ENCODE measurements at regions not wholly inside any gene's neighbourhood (a gene's known extent, or its start where the extent isn't known, plus 50 kb on each side); places are given as distances from the start of the nearest gene placed in this dataset.

GRCh38 chr2:238584617-238585016 lies 157.9 kb downstream of the ASB1 start:
- H3K4me1 Mint-ChIP-seq (ENCODE audit: low read depth) = no peaks in the 10 kb centered on the region
- peaks cover 7% of the 10 kb centered on the region for H3K27me3 Mint-ChIP-seq
- TF ChIP-seq, protein P1, sequence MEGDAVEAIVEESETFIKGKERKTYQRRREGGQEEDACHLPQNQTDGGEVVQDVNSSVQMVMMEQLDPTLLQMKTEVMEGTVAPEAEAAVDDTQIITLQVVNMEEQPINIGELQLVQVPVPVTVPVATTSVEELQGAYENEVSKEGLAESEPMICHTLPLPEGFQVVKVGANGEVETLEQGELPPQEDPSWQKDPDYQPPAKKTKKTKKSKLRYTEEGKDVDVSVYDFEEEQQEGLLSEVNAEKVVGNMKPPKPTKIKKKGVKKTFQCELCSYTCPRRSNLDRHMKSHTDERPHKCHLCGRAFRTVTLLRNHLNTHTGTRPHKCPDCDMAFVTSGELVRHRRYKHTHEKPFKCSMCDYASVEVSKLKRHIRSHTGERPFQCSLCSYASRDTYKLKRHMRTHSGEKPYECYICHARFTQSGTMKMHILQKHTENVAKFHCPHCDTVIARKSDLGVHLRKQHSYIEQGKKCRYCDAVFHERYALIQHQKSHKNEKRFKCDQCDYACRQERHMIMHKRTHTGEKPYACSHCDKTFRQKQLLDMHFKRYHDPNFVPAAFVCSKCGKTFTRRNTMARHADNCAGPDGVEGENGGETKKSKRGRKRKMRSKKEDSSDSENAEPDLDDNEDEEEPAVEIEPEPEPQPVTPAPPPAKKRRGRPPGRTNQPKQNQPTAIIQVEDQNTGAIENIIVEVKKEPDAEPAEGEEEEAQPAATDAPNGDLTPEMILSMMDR (IDR thresholded peaks at IDR 0.05; ENCODE audit: unreplicated experiment) = no peak
- H3K9me3 Mint-ChIP-seq (ENCODE audit: low read depth) = peaks cover 10% of the 10 kb centered on the region
- peaks cover 1% of the 10 kb centered on the region for H3K36me3 Mint-ChIP-seq (ENCODE audit: insufficient read depth)
- DNase-seq (ENCODE audit: low spot score, unreplicated experiment) = no peak
- H3K27ac Mint-ChIP-seq = no peak overlapping the region
- H3K4me3 Mint-ChIP-seq (ENCODE audit: low read depth) = no peak overlapping the region

DNA sequence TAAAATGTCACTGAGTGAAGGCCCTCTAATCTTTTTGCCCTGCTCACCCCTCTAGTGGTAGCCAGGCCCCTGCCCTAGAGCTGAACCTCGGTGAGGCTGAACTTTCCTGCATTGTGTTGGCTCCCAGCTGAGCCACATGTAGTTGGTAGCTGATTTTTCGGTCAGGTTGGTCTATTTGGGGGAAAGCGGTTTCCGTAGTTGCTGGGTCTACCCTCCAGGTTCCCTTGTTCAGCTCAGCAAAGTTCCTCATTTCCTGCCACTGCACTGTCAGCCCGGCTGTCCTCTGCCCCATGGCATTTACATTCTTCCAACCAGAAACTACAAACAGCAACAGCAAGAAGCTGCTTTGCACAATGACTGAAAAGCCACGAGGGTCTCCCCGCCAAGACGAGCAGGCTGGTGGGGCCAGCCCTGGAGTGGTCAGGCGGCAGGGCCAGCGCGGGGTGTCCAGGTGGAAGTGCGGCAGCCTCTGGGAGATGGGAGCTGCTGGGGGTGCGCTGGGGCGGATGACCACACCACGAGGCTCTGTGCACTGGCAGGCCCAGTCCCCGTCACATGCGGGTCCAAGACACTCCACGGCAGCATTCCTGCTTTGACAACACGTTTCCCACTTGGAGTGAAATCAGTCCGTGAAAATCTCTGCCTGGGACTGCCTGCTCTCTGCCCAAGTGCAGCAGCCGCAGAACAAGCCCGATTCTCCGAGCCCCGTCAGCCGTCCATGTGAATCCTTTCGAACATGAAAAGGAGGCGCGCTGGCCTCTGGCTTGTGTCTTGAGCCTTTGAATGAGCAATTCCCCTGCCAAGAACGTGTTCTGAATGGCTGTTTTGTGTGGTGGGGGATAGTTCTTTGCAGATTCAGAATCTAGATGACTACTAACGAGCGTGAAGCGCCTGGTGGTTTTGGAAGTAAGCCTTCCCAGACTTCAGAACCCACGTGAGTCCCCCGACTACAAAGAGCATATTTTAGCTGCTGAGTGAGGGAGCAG lies 159.4 kb downstream of the ASB1 start:
- Mint-ChIP-seq H3K4me1 (ENCODE audit: low read depth) (no peaks in the 10 kb centered on the region), H3K27me3 (no peaks in the 10 kb centered on the region), H3K4me3 (ENCODE audit: low read depth) (no peak overlapping the region), H3K9me3 (ENCODE audit: low read depth) (peaks cover 10% of the 10 kb centered on the region), H3K27ac (no peak overlapping the region), H3K36me3 (ENCODE audit: insufficient read depth) (peaks cover 1% of the 10 kb centered on the region)
- TF ChIP-seq, protein P1 (IDR thresholded peaks at IDR 0.05; ENCODE audit: unreplicated experiment) = no peak
- no peak for DNase-seq (ENCODE audit: low spot score, unreplicated experiment)

GRCh38 chr2:238586931-238587775 lies 160.4 kb downstream of the ASB1 start:
- TF ChIP-seq, protein P1 (IDR thresholded peaks at IDR 0.05; ENCODE audit: unreplicated experiment) = no peak
- Mint-ChIP-seq H3K9me3 (ENCODE audit: low read depth) (peaks cover 10% of the 10 kb centered on the region), H3K27ac (no peak overlapping the region), H3K4me1 (ENCODE audit: low read depth) (no peaks in the 10 kb centered on the region), H3K4me3 (ENCODE audit: low read depth) (no peak overlapping the region), H3K27me3 (no peaks in the 10 kb centered on the region), H3K36me3 (ENCODE audit: insufficient read depth) (peaks cover 1% of the 10 kb centered on the region)
- no peak for DNase-seq (ENCODE audit: low spot score, unreplicated experiment)

DNA sequence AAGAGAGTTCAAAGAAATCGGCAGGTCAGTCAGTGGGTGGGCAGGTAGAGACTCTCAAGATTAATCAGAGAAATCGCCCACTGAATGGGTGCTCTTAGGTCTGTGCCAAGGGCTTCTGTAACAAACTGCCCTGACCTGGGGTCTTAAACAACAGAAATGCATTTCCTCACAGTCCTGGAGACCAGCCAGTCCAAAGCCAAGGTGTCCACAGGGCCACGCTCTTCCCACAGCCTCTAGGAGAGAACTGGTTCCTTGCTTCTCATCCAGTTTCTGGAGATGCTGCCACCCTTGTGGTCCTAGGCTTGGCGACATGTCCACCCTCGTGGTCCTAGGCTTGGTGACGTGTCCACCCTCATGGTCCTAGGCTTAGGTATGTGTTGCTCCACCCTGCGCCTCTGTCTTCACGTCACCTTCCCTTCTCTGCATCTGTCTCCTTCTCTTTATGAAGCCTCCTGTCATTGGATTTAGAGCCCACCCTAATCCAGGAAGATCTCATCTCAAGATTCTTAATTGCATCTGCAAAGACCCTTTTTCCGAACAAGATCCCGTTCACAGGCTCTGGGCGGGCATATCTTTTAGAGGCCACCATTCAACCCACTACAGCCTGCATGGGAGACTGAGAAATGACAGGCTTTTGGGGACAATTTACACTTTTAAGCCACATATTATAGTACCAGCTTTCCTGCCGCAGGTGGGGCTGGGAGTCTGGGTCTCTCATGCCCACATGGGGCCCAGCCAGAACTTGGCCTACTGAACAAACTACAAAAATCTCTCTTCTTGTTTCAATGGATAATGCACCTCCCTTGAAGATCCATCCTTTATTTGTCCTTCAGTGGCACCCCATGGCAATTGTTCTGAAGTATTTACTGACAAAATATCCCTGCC lies 161.3 kb downstream of the ASB1 start:
- peaks cover 10% of the 10 kb centered on the region for H3K9me3 Mint-ChIP-seq (ENCODE audit: low read depth)
- H3K4me1 Mint-ChIP-seq (ENCODE audit: low read depth) = no peaks in the 10 kb centered on the region
- H3K27me3 Mint-ChIP-seq = no peaks in the 10 kb centered on the region
- DNase-seq (ENCODE audit: low spot score, unreplicated experiment) = no peak
- no peaks in the 10 kb centered on the region for H3K36me3 Mint-ChIP-seq (ENCODE audit: insufficient read depth)
- TF ChIP-seq, protein P1 (IDR thresholded peaks at IDR 0.05; ENCODE audit: unreplicated experiment) = no peak
- no peak overlapping the region for H3K27ac Mint-ChIP-seq
- no peak overlapping the region for H3K4me3 Mint-ChIP-seq (ENCODE audit: low read depth)
